Hepatocyte (in vitro differentiated cells): ENCODE measurements at regions not wholly inside any gene's neighbourhood (a gene's known extent, or its start where the extent isn't known, plus 50 kb on each side); places are given as distances from the start of the nearest gene placed in this dataset.

Source experiments
- DNase-seq: peaks from one replicate; pipeline ENCODE4 v3.0.0-alpha.2; 2016; ENCODE audit warnings: low spot score
- H2AFZ ChIP-seq: fragments of 200-600 bp; sonication (generic); 2 replicates; pipeline ENCODE4 v1.6.0; 2016; ENCODE audit warnings: antibody characterized with exemption, mild to moderate bottlenecking
- H3K27ac ChIP-seq: fragments of 200-600 bp; sonication (generic); 2 replicates; pipeline ENCODE4 v1.5.1; 2016; ENCODE audit warnings: mild to moderate bottlenecking
- H3K27me3 ChIP-seq: fragments of 200-600 bp; sonication (generic); 2 replicates; pipeline ENCODE4 v1.6.1; 2016
- H3K36me3 ChIP-seq: fragments of 200-600 bp; sonication (generic); replicated peaks from 2 replicates; pipeline ENCODE4 v1.5.1; 2016; ENCODE audit warnings: low read depth; ENCODE audit not compliant: insufficient read depth
- H3K4me1 ChIP-seq: fragments of 200-600 bp; sonication (generic); 2 replicates; pipeline ENCODE4 v1.5.1; 2016; ENCODE audit warnings: mild to moderate bottlenecking, moderate library complexity; ENCODE audit not compliant: insufficient read depth
- H3K4me2 ChIP-seq: fragments of 200-600 bp; sonication (generic); 2 replicates; pipeline ENCODE4 v1.6.0; 2016
- H3K4me3 ChIP-seq: fragments of 200-600 bp; sonication (generic); 2 replicates; pipeline ENCODE4 v1.5.1; 2016; ENCODE audit warnings: mild to moderate bottlenecking
- H3K79me2 ChIP-seq: fragments of 200-600 bp; sonication (generic); 2 replicates; pipeline ENCODE4 v1.6.0; 2017; ENCODE audit warnings: mild to moderate bottlenecking
- H3K9me2 ChIP-seq: fragments of 200-600 bp; sonication (generic); replicated peaks from 2 replicates; pipeline ENCODE4 v1.6.0; 2017; ENCODE audit warnings: mild to moderate bottlenecking; ENCODE audit not compliant: insufficient read depth
- H3K9me3 ChIP-seq: fragments of 200-600 bp; sonication (generic); 2 replicates; pipeline ENCODE4 v1.5.1; 2016; ENCODE audit warnings: low read depth, mild to moderate bottlenecking
- H4K20me1 ChIP-seq: fragments of 200-600 bp; sonication (generic); 2 replicates; pipeline ENCODE4 v1.6.0; 2016; ENCODE audit warnings: mild to moderate bottlenecking; ENCODE audit not compliant: insufficient read depth, poor library complexity, severe bottlenecking
- EZH2 ChIP-seq: fragments of 200-600 bp; sonication (generic); IDR thresholded peaks from 2 replicates; pipeline ENCODE4 v1.6.1; 2016; ENCODE audit warnings: antibody characterized with exemption, mild to moderate bottlenecking, borderline replicate concordance
- EZH2phosphoT487 ChIP-seq: fragments of 200-600 bp; sonication (generic); IDR thresholded peaks from one replicate; pipeline ENCODE4 v1.6.1; 2018; ENCODE audit warnings: antibody characterized with exemption, mild to moderate bottlenecking, low read depth, moderate library complexity; ENCODE audit not compliant: unreplicated experiment, severe bottlenecking
- WGBS: methylation state at CpG from one replicate; pipeline ENCODE4 v1.1.6; 2016; ENCODE audit warnings: low lambda C conversion rate; ENCODE audit errors: missing lambda C conversion rate; 5-methylcytosine and 5-hydroxymethylcytosine counted together
- TF ChIP-seq, protein P1 (sequence below): fragments of 200-600 bp; sonication (generic); IDR thresholded peaks from 2 replicates; pipeline ENCODE4 v1.5.1; 2016; ENCODE audit warnings: antibody characterized with exemption, mild to moderate bottlenecking; ENCODE audit not compliant: poor library complexity

DNA sequence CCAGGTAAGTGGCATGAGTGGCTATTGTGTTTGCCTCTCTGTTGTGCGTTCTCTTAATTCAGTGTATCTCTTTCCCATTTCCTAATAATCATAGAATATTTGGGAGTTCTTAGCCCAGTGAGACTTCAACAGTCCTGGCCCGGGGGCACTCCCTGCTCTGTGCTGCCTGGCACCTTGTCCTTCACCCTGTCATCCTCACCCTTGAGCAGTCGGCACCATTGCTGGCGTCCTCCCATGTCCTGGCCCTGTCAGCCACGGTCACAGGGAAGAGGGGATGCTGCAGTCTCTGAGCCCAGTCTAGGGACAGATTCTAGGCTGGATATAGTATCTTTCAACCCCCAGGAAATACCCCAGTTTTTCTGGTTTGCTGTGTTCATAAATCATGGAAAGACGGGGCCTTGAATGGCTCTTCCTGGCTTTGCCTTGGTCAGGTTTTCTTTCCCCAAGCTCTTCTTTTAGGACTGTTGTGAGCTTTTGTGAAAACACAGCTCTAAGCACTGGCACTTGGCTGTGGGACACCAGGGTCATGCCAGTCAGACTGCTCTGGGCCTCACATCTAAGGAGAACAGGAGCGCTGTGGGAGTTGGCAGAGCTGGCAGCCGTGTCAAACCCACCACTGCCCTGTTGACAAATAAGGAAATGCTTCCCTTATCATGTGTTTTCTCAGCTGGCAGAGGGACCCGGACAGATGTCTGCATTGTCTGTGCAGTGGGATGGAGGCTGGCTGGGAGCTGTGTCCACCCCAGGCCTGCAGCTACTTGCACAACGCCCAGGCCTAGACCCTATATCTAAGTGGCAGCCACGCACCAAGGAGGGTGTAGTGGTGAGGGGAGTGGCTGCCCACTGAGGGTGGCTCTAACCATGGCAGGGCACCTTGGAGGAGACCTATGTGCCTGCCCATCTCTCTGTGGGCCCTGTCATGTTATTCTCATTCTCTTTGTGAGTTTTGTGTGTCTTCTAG lies 378.6 kb downstream of the ICE1 start:
- Histone ChIP-seq H3K9me2 (no peaks in the 10 kb centered on the region), H3K27ac (no peak overlapping the region), H2AFZ (no peak overlapping the region), H4K20me1 (no peaks in the 10 kb centered on the region), H3K36me3 (no peaks in the 10 kb centered on the region), H3K4me3 (no peak overlapping the region), H3K9me3 (no peaks in the 10 kb centered on the region), H3K4me1 (no peaks in the 10 kb centered on the region), H3K27me3 (no peaks in the 10 kb centered on the region), H3K4me2 (no peak overlapping the region), H3K79me2 (no peaks in the 10 kb centered on the region)
- DNase-seq, result no peak
- TF ChIP-seq, protein P1, sequence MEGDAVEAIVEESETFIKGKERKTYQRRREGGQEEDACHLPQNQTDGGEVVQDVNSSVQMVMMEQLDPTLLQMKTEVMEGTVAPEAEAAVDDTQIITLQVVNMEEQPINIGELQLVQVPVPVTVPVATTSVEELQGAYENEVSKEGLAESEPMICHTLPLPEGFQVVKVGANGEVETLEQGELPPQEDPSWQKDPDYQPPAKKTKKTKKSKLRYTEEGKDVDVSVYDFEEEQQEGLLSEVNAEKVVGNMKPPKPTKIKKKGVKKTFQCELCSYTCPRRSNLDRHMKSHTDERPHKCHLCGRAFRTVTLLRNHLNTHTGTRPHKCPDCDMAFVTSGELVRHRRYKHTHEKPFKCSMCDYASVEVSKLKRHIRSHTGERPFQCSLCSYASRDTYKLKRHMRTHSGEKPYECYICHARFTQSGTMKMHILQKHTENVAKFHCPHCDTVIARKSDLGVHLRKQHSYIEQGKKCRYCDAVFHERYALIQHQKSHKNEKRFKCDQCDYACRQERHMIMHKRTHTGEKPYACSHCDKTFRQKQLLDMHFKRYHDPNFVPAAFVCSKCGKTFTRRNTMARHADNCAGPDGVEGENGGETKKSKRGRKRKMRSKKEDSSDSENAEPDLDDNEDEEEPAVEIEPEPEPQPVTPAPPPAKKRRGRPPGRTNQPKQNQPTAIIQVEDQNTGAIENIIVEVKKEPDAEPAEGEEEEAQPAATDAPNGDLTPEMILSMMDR, result no peak
- WGBS, result 89% methylated on average over 11 of the region's 11 CpGs

DNA sequence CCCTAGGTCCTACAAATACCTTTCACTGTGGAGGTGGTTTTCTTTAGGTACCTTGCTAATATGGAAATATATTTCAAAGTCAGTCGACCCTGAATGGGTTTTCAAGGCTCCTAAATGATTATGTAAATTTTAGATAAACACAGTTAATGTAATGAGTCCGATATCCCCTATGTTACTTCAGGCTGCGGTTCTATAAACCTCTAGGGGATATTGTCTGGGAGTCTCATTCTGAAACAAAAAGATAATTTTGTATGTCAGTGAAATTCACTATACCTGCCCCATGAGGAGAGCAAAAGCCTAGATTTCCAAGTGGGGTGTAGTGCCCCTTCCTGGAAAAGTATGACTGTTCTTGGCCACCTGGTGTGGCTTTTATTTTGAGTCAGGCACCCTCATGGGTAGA lies 377.3 kb downstream of the ICE1 start:
- Histone ChIP-seq H3K36me3 (no peaks in the 10 kb centered on the region), H3K27me3 (no peaks in the 10 kb centered on the region), H3K9me3 (no peaks in the 10 kb centered on the region), H3K4me2 (no peak overlapping the region), H3K79me2 (no peaks in the 10 kb centered on the region), H3K27ac (no peak overlapping the region), H2AFZ (no peak overlapping the region), H4K20me1 (no peaks in the 10 kb centered on the region), H3K4me3 (no peak overlapping the region), H3K9me2 (no peaks in the 10 kb centered on the region), H3K4me1 (no peaks in the 10 kb centered on the region)
- 87% methylated on average over 3 of the region's 3 CpGs for WGBS
- DNase-seq, result no peak
- TF ChIP-seq EZH2phosphoT487 (no peak), EZH2 (no peak)
- TF ChIP-seq, protein P1, result no peak

GRCh38 chr5:5799229-5799628 lies 376.8 kb downstream of the ICE1 start:
- Histone ChIP-seq H3K36me3 (no peaks in the 10 kb centered on the region), H3K27me3 (no peaks in the 10 kb centered on the region), H3K9me2 (no peaks in the 10 kb centered on the region), H3K4me3 (no peak overlapping the region), H3K4me2 (no peak overlapping the region), H3K79me2 (no peaks in the 10 kb centered on the region), H3K9me3 (no peaks in the 10 kb centered on the region), H3K27ac (no peak overlapping the region), H4K20me1 (no peaks in the 10 kb centered on the region), H3K4me1 (no peaks in the 10 kb centered on the region), H2AFZ (no peak overlapping the region)
- 82% methylated on average over 4 of the region's 4 CpGs for WGBS
- TF ChIP-seq, protein P1, result no peak
- no peak for TF ChIP-seq EZH2phosphoT487
- TF ChIP-seq EZH2, result no peak
- no peak for DNase-seq
